PC-9 (cell line): ENCODE measurements at regions not wholly inside any gene's neighbourhood (a gene's known extent, or its start where the extent isn't known, plus 50 kb on each side); places are given as distances from the start of the nearest gene placed in this dataset.

ENCODE experiments used
- BruUV-seq: library from RNA; stranded (reverse); fragments of 400-500 nt; replicated peaks from 2 replicates; lab custom pipeline; 2021; lab: Mats Ljungman, UMichigan
- CTCF ChIA-PET: fragments of 300-600 bp; sonication (Branson Sonifier 250); formaldehyde crosslinking; loops from one replicate; lab custom pipeline; 2022; ENCODE audit warnings: antibody characterized with exemption; lab: Charles Lee
- POLR2A ChIA-PET: fragments of 300-600 bp; sonication (Branson Sonifier 250); formaldehyde crosslinking; loops from one replicate; lab custom pipeline; 2022; ENCODE audit warnings: antibody characterized with exemption; ENCODE audit not compliant: unreplicated experiment; lab: Charles Lee
- DNase-seq, 2 experiments: peaks; one replicate each; pipeline versions ENCODE4 v3.0.0 to v3.0.0-alpha.2; 2015 to 2022; ENCODE audit warnings: mixed read lengths in 1 of 2
- H2AFZ ChIP-seq: fragments of 200-600 bp; sonication (generic); 2 replicates; pipeline ENCODE4 v1.8.1; 2017; ENCODE audit warnings: antibody characterized with exemption
- H3F3A ChIP-seq: fragments of 200-600 bp; sonication (generic); 2 replicates; pipeline ENCODE4 v1.8.1; 2017; ENCODE audit warnings: antibody characterized with exemption, mild to moderate bottlenecking, low read depth; ENCODE audit not compliant: insufficient read depth
- H3K27ac ChIP-seq: fragments of 200-600 bp; sonication (generic); 2 replicates; pipeline ENCODE4 v1.6.1; 2016; ENCODE audit warnings: mixed run types
- H3K27me3 ChIP-seq: fragments of 200-600 bp; sonication (generic); 2 replicates; pipeline ENCODE4 v1.6.1; 2016; ENCODE audit warnings: low read depth, mixed run types; ENCODE audit not compliant: insufficient read depth
- H3K36me3 ChIP-seq: fragments of 200-600 bp; sonication (generic); 2 replicates; pipeline ENCODE4 v1.6.1; 2016; ENCODE audit warnings: low read depth, mixed run types
- H3K4me1 ChIP-seq: fragments of 200-600 bp; sonication (generic); replicated peaks from 2 replicates; pipeline ENCODE4 v1.6.1; 2016; ENCODE audit warnings: mixed run types; ENCODE audit not compliant: insufficient read depth
- H3K4me2 ChIP-seq: fragments of 200-600 bp; sonication (generic); 2 replicates; pipeline ENCODE4 v1.6.1; 2017; ENCODE audit warnings: mixed run types
- H3K4me3 ChIP-seq: fragments of 200-600 bp; sonication (generic); 2 replicates; pipeline ENCODE4 v1.6.1; 2016; ENCODE audit warnings: mixed run types
- H3K79me2 ChIP-seq: fragments of 200-600 bp; sonication (generic); 2 replicates; pipeline ENCODE4 v1.6.1; 2017; ENCODE audit warnings: low read depth, mixed run types
- H3K9me2 ChIP-seq: fragments of 200-600 bp; sonication (generic); 2 replicates; pipeline ENCODE4 v1.8.1; 2017; ENCODE audit warnings: mild to moderate bottlenecking; ENCODE audit not compliant: insufficient read depth
- H3K9me3 ChIP-seq: fragments of 200-600 bp; sonication (generic); 2 replicates; pipeline ENCODE4 v1.8.1; 2016; ENCODE audit warnings: low read depth; ENCODE audit not compliant: insufficient read depth
- H4K20me1 ChIP-seq: fragments of 200-600 bp; sonication (generic); 2 replicates; pipeline ENCODE4 v1.8.1; 2017; ENCODE audit not compliant: insufficient read depth
- CTCF ChIP-seq: fragments of 200-600 bp; sonication (generic); conservative IDR thresholded peaks from 2 replicates; pipeline ENCODE4 v1.6.1; 2017; ENCODE audit warnings: mixed run types, antibody characterized with exemption, mild to moderate bottlenecking, moderate library complexity
- EZH2 ChIP-seq: fragments of 200-600 bp; sonication (generic); IDR thresholded peaks from 2 replicates; pipeline ENCODE4 v1.8.0; 2017; ENCODE audit warnings: antibody characterized with exemption, low read depth
- intact Hi-C: fragments of 100-400 bp; cut with micrococcal nuclease; formaldehyde crosslinking; loops from one replicate; pipeline ENCODE4 v1.10.0; 2022; ENCODE audit not compliant: unreplicated experiment

GRCh38 chr4:96073461-96073860, 233.6 kb downstream of the PDHA2 start:
- POLR2A ChIA-PET: no interaction called here
- DNase-seq: no peak
- TF ChIP-seq CTCF (no peak), EZH2 (no peak)

DNA sequence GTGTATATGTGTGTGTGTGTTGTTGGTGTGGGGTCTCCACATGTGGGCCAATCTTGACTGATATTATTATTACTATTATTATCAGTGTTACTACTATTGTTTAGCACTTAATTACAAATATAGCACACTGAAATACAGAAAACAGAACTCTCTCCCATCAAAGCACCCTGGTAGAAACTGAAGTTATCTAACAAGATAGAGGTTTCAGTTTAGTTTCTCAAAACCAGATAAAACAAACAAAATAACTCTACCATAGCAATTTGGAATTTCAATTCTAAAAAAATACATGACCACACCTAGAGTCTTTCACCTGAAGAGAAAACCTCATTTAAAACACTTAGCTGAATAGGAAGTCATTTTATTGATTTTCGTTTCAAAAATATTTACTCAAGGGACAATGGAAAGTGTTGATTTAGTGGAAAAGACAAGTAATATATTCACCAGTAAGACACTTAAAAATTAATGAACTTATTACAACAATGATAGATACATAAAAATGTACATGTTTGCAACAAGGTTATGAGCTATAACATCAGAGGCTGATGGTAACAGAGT, 252.3 kb downstream of the PDHA2 start:
- Histone ChIP-seq H3K27ac (no peak overlapping the region), H3K9me3 (no peaks in the 10 kb centered on the region), H3F3A (no peaks in the 10 kb centered on the region), H3K27me3 (no peaks in the 10 kb centered on the region), H3K9me2 (no peaks in the 10 kb centered on the region; the same call in 1 of the 2 replicates), H4K20me1 (no peaks in the 10 kb centered on the region), H3K4me2 (no peak overlapping the region), H3K79me2 (no peaks in the 10 kb centered on the region), H3K36me3 (no peaks in the 10 kb centered on the region), H2AFZ (no peak overlapping the region), H3K4me1 (no peaks in the 10 kb centered on the region), H3K4me3 (no peak overlapping the region)
- ChIA-PET CTCF (no interaction called here), POLR2A (no interaction called here)
- no peak for DNase-seq
- no TSS peak for BruUV-seq
- intact Hi-C loops: no loop called here
- TF ChIP-seq EZH2 (no peak), CTCF (no peak)

More at GRCh38 chr4:96073461-96073860, 233.6 kb downstream of the PDHA2 start:
- no TSS peak for BruUV-seq
- H4K20me1 ChIP-seq: no peaks in the 10 kb centered on the region
- no peaks in the 10 kb centered on the region for H3K36me3 ChIP-seq
- H3K9me2 ChIP-seq: no peaks in the 10 kb centered on the region
- no peak overlapping the region for H3K27ac ChIP-seq
- CTCF ChIA-PET: no interaction called here
- H3K27me3 ChIP-seq: no peaks in the 10 kb centered on the region
- H3K79me2 ChIP-seq: no peaks in the 10 kb centered on the region
- no peak overlapping the region for H3K4me2 ChIP-seq
- H3K9me3 ChIP-seq: no peaks in the 10 kb centered on the region
- no peaks in the 10 kb centered on the region for H3K4me1 ChIP-seq
- H3F3A ChIP-seq: no peaks in the 10 kb centered on the region
- intact Hi-C loops: no loop called here
- H2AFZ ChIP-seq: no peak overlapping the region
- no peak overlapping the region for H3K4me3 ChIP-seq

- Histone ChIP-seq H3K9me3 (no peaks in the 10 kb centered on the region), H3F3A (no peaks in the 10 kb centered on the region), H3K27me3 (no peaks in the 10 kb centered on the region), H3K27ac (no peak overlapping the region), H2AFZ (no peak overlapping the region), H3K36me3 (no peaks in the 10 kb centered on the region), H3K4me2 (no peak overlapping the region), H3K4me3 (no peak overlapping the region), H3K79me2 (no peaks in the 10 kb centered on the region), H4K20me1 (no peaks in the 10 kb centered on the region), H3K4me1 (no peaks in the 10 kb centered on the region), H3K9me2 (no peaks in the 10 kb centered on the region; the same call in 1 of the 2 replicates)
- TF ChIP-seq CTCF (no peak), EZH2 (no peak)
- POLR2A ChIA-PET: no interaction called here
- no peak for DNase-seq
- intact Hi-C loops: no loop called here
- CTCF ChIA-PET: no interaction called here
- no TSS peak for BruUV-seq
Measured at GRCh38 chr4:96093057-96093456, 253.2 kb downstream of the PDHA2 start.
